Liver (tissue), 7 donors: ENCODE measurements at regions not wholly inside any gene's neighbourhood (a gene's known extent, or its start where the extent isn't known, plus 50 kb on each side); places are given as distances from the start of the nearest gene placed in this dataset.

Source experiments
- DNase-seq: peaks from one replicate; pipeline ENCODE4 v3.0.0-alpha.2; 2017; ENCODE audit warnings: low spot score
- H3K27ac ChIP-seq, 2 donors: one replicate each; pipeline ENCODE4 v1.7.0; 2013; ENCODE audit warnings: inconsistent platforms in 2 of 2, low read length in 2 of 2, control low read depth in 1 of 2, low read depth in 1 of 2, mild to moderate bottlenecking in 1 of 2
- H3K27me3 ChIP-seq, 4 donors: one replicate each; pipeline versions ENCODE4 v1.6.1 to v1.7.0; 2013; ENCODE audit warnings: low read length in 3 of 4, inconsistent platforms in 1 of 4, mild to moderate bottlenecking in 1 of 4, moderate library complexity in 1 of 4; ENCODE audit not compliant: control insufficient read depth in 4 of 4, insufficient read depth in 4 of 4
- H3K36me3 ChIP-seq, 4 donors: one replicate each; pipeline versions ENCODE4 v1.6.1 to v1.7.0; 2013; ENCODE audit warnings: low read length in 3 of 4, mild to moderate bottlenecking in 3 of 4, low read depth in 1 of 4, moderate library complexity in 1 of 4; ENCODE audit not compliant: control insufficient read depth in 4 of 4, insufficient read depth in 3 of 4
- H3K4me1 ChIP-seq, 4 donors: one replicate each; pipeline versions ENCODE4 v1.6.1 to v1.7.0; 2013; ENCODE audit warnings: low read length in 3 of 4, mild to moderate bottlenecking in 3 of 4, moderate library complexity in 1 of 4; ENCODE audit not compliant: control insufficient read depth in 4 of 4, insufficient read depth in 4 of 4
- H3K4me3 ChIP-seq, 3 donors: one replicate each; pipeline versions ENCODE4 v1.6.1 to v1.7.0; 2013; ENCODE audit warnings: low read length in 3 of 3, control low read depth in 1 of 3, low read depth in 1 of 3, mild to moderate bottlenecking in 1 of 3
- H3K9ac ChIP-seq, 2 donors: one replicate each; pipeline ENCODE4 v1.7.0; 2013; ENCODE audit warnings: low read length in 2 of 2, mild to moderate bottlenecking in 2 of 2, moderate library complexity in 2 of 2, control low read depth in 1 of 2, low read depth in 1 of 2
- H3K9me3 ChIP-seq, 4 donors: one replicate each; pipeline versions ENCODE4 v1.6.1 to v1.7.0; 2013; ENCODE audit warnings: low read length in 3 of 4; ENCODE audit not compliant: control insufficient read depth in 4 of 4
- EGR1 ChIP-seq, 2 donors: IDR thresholded peaks; 2 replicates each; pipeline ENCODE4 v1.6.1; 2016 to 2018; ENCODE audit warnings: antibody characterized with exemption in 2 of 2, low read depth in 2 of 2
- FOXA1 ChIP-seq: IDR thresholded peaks from 2 replicates; pipeline ENCODE4 v1.6.1; 2016; ENCODE audit warnings: antibody characterized with exemption
- FOXA2 ChIP-seq: IDR thresholded peaks from 2 replicates; pipeline ENCODE4 v1.6.1; 2016; ENCODE audit warnings: antibody characterized with exemption
- GABPA ChIP-seq, 2 donors: IDR thresholded peaks in 1 of 2; conservative IDR thresholded peaks in 1 of 2; 2 replicates each; pipeline ENCODE4 v1.6.1; 2016; ENCODE audit warnings: antibody characterized with exemption in 2 of 2, mild to moderate bottlenecking in 1 of 2, moderate library complexity in 1 of 2
- HNF4A ChIP-seq, 2 donors: conservative IDR thresholded peaks; 2 replicates each; pipeline ENCODE4 v1.6.1; 2016; ENCODE audit warnings: antibody characterized with exemption in 2 of 2, mild to moderate bottlenecking in 2 of 2
- HNF4G ChIP-seq: IDR thresholded peaks from 2 replicates; pipeline ENCODE4 v1.6.1; 2016; ENCODE audit warnings: antibody characterized with exemption
- JUND ChIP-seq, 2 donors: IDR thresholded peaks; 2 replicates each; pipeline ENCODE4 v1.6.1; 2016; ENCODE audit warnings: antibody characterized with exemption in 2 of 2
- NR2F2 ChIP-seq: IDR thresholded peaks from 2 replicates; pipeline ENCODE4 v1.6.1; 2016; ENCODE audit warnings: antibody characterized with exemption
- RAD21 ChIP-seq, 2 donors: IDR thresholded peaks; 2 replicates each; pipeline ENCODE4 v1.6.1; 2016; ENCODE audit warnings: antibody characterized with exemption in 2 of 2, mild to moderate bottlenecking in 2 of 2
- RXRA ChIP-seq, 2 donors: IDR thresholded peaks; 2 replicates each; pipeline ENCODE4 v1.6.1; 2017 to 2018; ENCODE audit warnings: antibody characterized with exemption in 2 of 2, mild to moderate bottlenecking in 1 of 2
- SP1 ChIP-seq: IDR thresholded peaks from 2 replicates; pipeline ENCODE4 v1.6.1; 2018; ENCODE audit warnings: antibody characterized with exemption, mild to moderate bottlenecking
- TAF1 ChIP-seq: conservative IDR thresholded peaks from 2 replicates; pipeline ENCODE4 v1.6.1; 2016; ENCODE audit warnings: antibody characterized with exemption, mild to moderate bottlenecking
- YY1 ChIP-seq: IDR thresholded peaks from 2 replicates; pipeline ENCODE4 v1.6.1; 2016; ENCODE audit warnings: antibody characterized with exemption, mild to moderate bottlenecking
- WGBS: extraction: QIAGEN DNeasy Blood & Tissue Kit; methylation state at CpG from one replicate; pipeline ENCODE4 v1.1.7; 2013; 5-methylcytosine and 5-hydroxymethylcytosine counted together
- TF ChIP-seq, protein P1 (sequence below): IDR thresholded peaks from 2 replicates; pipeline ENCODE4 v1.6.1; 2016; ENCODE audit warnings: antibody characterized with exemption
- TF ChIP-seq, protein P2 (sequence below): IDR thresholded peaks from 2 replicates; pipeline ENCODE4 v1.6.1; 2016; ENCODE audit warnings: antibody characterized with exemption
- TF ChIP-seq, protein P3 (sequence below): IDR thresholded peaks from 2 replicates; pipeline ENCODE4 v1.6.1; 2016; ENCODE audit warnings: antibody characterized with exemption
- donor health status: healthy.
- donor health status: healthy.
- donor health status: healthy.
- donor health status: healthy.

DNA sequence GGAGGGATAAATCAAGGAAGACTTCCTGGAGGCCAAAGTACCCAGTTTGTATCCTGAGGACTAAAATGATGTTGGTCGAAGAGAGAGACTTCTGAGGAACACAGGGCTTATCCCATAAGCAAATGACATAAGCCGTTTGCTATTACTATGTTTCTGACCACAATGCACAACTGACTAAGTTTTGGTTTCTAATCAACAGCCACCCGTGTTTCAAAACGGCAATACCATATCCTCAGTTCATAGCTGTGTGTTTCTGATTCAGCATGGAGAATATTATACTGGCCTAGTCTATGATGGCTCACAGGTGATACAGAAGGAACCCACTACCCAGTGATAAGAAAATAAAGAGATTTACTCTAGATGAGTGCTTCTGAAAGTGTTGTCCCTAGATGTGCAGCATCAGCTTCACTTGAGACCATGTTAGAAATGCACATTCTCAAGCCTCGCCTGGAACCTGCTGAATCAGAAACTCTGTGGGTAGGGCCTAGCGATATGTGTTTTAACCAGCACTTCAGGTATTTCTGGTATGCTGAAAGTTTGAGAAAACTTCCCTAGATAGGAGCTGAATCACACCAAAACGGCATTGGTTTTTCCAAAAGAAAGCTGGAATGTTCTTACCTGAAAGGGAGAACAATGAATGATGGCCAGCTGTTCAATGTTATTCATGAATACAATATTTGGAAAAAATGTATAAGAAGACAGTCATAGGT lies 639.7 kb upstream of the NR2F2 start:
- Histone ChIP-seq H3K9me3 (peaks cover 4 to 20% (median 5%) of the 10 kb centered on the region in 4 donors), H3K9ac (no peak overlapping the region), H3K4me3 (no peak overlapping the region), H3K4me1 (no peaks in the 10 kb centered on the region), H3K27ac (no peak overlapping the region), H3K27me3 (no peaks in the 10 kb centered on the region), H3K36me3 (no peaks in the 10 kb centered on the region)
- 92% methylated on average over 7 of the region's 7 CpGs for WGBS
- no peak for DNase-seq
- TF ChIP-seq, protein P1, sequence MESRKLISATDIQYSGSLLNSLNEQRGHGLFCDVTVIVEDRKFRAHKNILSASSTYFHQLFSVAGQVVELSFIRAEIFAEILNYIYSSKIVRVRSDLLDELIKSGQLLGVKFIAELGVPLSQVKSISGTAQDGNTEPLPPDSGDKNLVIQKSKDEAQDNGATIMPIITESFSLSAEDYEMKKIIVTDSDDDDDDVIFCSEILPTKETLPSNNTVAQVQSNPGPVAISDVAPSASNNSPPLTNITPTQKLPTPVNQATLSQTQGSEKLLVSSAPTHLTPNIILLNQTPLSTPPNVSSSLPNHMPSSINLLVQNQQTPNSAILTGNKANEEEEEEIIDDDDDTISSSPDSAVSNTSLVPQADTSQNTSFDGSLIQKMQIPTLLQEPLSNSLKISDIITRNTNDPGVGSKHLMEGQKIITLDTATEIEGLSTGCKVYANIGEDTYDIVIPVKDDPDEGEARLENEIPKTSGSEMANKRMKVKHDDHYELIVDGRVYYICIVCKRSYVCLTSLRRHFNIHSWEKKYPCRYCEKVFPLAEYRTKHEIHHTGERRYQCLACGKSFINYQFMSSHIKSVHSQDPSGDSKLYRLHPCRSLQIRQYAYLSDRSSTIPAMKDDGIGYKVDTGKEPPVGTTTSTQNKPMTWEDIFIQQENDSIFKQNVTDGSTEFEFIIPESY = no peak
- TF ChIP-seq, protein P2, sequence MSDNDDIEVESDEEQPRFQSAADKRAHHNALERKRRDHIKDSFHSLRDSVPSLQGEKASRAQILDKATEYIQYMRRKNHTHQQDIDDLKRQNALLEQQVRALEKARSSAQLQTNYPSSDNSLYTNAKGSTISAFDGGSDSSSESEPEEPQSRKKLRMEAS = no peak
- TF ChIP-seq SP1 (no peak), GABPA (IDR thresholded peaks at IDR 0.05 in 1 of 2, conservative IDR thresholded peaks at IDR 0.05 in 1 of 2) (no peak), RAD21 (IDR thresholded peaks at IDR 0.05) (no peak), NR2F2 (no peak), HNF4G (no peak), TAF1 (no peak), EGR1 (IDR thresholded peaks at IDR 0.05; ENCODE audit: low read depth in 2 of 2) (no peak), HNF4A (conservative IDR thresholded peaks at IDR 0.05) (no peak), FOXA1 (no peak), RXRA (IDR thresholded peaks at IDR 0.05) (no peak), YY1 (no peak), JUND (IDR thresholded peaks at IDR 0.05) (no peak)
- TF ChIP-seq, protein P3, sequence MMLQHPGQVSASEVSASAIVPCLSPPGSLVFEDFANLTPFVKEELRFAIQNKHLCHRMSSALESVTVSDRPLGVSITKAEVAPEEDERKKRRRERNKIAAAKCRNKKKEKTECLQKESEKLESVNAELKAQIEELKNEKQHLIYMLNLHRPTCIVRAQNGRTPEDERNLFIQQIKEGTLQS = no peak

DNA sequence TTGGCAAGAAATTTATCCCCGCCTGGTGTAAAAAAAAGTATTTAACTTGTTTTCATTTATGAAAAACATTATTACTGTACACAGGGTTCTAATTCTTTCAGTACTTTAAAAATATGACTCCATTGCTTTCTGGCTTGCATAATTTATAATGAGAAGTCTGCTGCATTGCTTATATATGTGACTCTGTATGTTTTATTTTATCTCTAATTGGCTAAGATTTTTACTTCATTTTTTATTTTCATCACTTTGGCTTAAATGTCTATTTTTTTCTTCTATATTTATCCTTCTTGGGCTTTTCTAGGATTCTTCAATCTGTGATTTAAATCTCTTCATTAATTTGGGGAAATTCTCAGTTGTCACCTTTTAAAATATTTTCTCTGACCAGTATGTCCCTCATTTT lies 636.6 kb upstream of the NR2F2 start:
- no peak overlapping the region for H3K4me3 ChIP-seq
- H3K36me3 ChIP-seq = no peaks in the 10 kb centered on the region
- WGBS = 52% methylated on average over 1 of the region's 1 CpG
- H3K4me1 ChIP-seq = no peaks in the 10 kb centered on the region
- TF ChIP-seq RXRA (IDR thresholded peaks at IDR 0.05) = no peak
- TF ChIP-seq TAF1 = no peak
- TF ChIP-seq FOXA1 = no peak
- no peak for TF ChIP-seq HNF4G
- no peak overlapping the region for H3K9ac ChIP-seq
- no peaks in the 10 kb centered on the region for H3K27me3 ChIP-seq
- peaks cover 4 to 20% (median 5%) of the 10 kb centered on the region in 4 donors for H3K9me3 ChIP-seq
- no peak overlapping the region for H3K27ac ChIP-seq
- DNase-seq = no peak

DNA sequence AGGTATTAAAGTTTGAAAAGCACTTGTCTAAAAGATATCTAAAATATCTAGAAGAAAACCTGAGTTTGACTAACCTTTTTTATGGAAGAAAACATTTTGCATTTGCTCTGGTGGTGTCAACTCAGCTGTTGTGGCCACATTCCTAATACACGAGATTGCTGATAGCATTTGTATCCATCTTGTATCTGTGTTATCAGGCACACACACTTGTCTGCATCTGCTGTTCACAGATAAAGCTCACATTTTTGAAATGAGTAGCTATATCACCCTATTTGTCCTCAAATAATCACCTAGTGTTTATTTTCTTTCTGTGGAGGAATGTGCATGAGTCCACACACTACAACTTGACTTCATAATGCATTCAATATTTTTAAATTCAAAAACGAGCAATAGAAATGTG lies 632.3 kb upstream of the NR2F2 start:
- Histone ChIP-seq H3K4me1 (no peaks in the 10 kb centered on the region), H3K27ac (no peak overlapping the region), H3K9me3 (peaks cover 9 to 33% (median 11%) of the 10 kb centered on the region in 4 donors), H3K9ac (no peak overlapping the region), H3K4me3 (no peak overlapping the region), H3K36me3 (no peaks in the 10 kb centered on the region), H3K27me3 (no peaks in the 10 kb centered on the region)
- WGBS = 41% methylated on average over 2 of the region's 2 CpGs
- TF ChIP-seq FOXA2 = no peak
- no peak for TF ChIP-seq YY1
- TF ChIP-seq EGR1 (IDR thresholded peaks at IDR 0.05; ENCODE audit: low read depth in 2 of 2) = no peak
- no peak for TF ChIP-seq HNF4A (conservative IDR thresholded peaks at IDR 0.05)
- no peak for TF ChIP-seq NR2F2
- no peak for TF ChIP-seq HNF4G
- TF ChIP-seq RAD21 (IDR thresholded peaks at IDR 0.05) = no peak
- no peak for DNase-seq
